ENCODE measurements at regions not wholly inside any gene's neighbourhood (a gene's known extent, or its start where the extent isn't known, plus 50 kb on each side); places are given as distances from the start of the nearest gene placed in this dataset.

GRCh38 chr20:52473186-52473585 is 281.6 kb upstream of the ZFP64 start:
- Histone ChIP-seq H3K9me3 (no peaks in the 10 kb centered on the region), H3K36me3 (no peaks in the 10 kb centered on the region), H3K4me3 (no peak overlapping the region), H3K27me3 (no peaks in the 10 kb centered on the region), H3K27ac (no peak overlapping the region), H3K4me1 (no peaks in the 10 kb centered on the region)
- TF ChIP-seq EP300 (IDR thresholded peaks at IDR 0.05) (no peak), POLR2A (IDR thresholded peaks at IDR 0.05) (no peak), POLR2AphosphoS5 (IDR thresholded peaks at IDR 0.05) (no peak), CTCF (IDR thresholded peaks at IDR 0.05) (no peak)
- no peak for ATAC-seq
- WGBS, 2 donors (ENCODE audit: low coverage in 1 of 2), result no CpG with 5 or more reads among the region's 3 CpGs

GRCh38 chr20:52470561-52470960 is 279.0 kb upstream of the ZFP64 start:
- Histone ChIP-seq H3K9me3 (peaks cover 0 to under 1% (median 0%) of the 10 kb centered on the region in 3 donors), H3K27me3 (no peaks in the 10 kb centered on the region), H3K36me3 (no peaks in the 10 kb centered on the region), H3K4me1 (no peaks in the 10 kb centered on the region), H3K4me3 (no peak overlapping the region), H3K27ac (no peak overlapping the region)
- no peak for ATAC-seq
- no peak for TF ChIP-seq CTCF (IDR thresholded peaks at IDR 0.05)

- Histone ChIP-seq H3K27me3 (peaks cover 10% of the 10 kb centered on the region), H3K4me1 (no peaks in the 10 kb centered on the region), H3K9me3 (peaks cover 0 to 12% (median 0%) of the 10 kb centered on the region in 3 donors), H3K27ac (no peak overlapping the region), H3K36me3 (no peaks in the 10 kb centered on the region), H3K4me3 (no peak overlapping the region)
- no peak for ATAC-seq
- WGBS, 2 donors (ENCODE audit: low coverage in 1 of 2), result 73 to 81% methylated on average over 5 to 8 of the region's 9 CpGs
- TF ChIP-seq EP300 (IDR thresholded peaks at IDR 0.05), result no peak
- TF ChIP-seq CTCF (IDR thresholded peaks at IDR 0.05), result no peak
- no peak for TF ChIP-seq POLR2A (IDR thresholded peaks at IDR 0.05)
- no peak for TF ChIP-seq POLR2AphosphoS5 (IDR thresholded peaks at IDR 0.05)
These were observed 277.5 kb upstream of the ZFP64 start for GRCh38 chr20:52469128-52469527.

- Histone ChIP-seq H3K36me3 (no peaks in the 10 kb centered on the region), H3K4me3 (no peak overlapping the region), H3K27ac (no peak overlapping the region), H3K4me1 (no peaks in the 10 kb centered on the region), H3K9me3 (peaks cover 0 to 12% (median 0%) of the 10 kb centered on the region in 3 donors), H3K27me3 (peaks cover 22% of the 10 kb centered on the region)
- ATAC-seq, result no peak
- 78 to 81% methylated on average over 4 to 6 of the region's 6 CpGs for WGBS, 2 donors (ENCODE audit: low coverage in 1 of 2)
- TF ChIP-seq POLR2AphosphoS5 (IDR thresholded peaks at IDR 0.05) (no peak), EP300 (IDR thresholded peaks at IDR 0.05) (no peak), CTCF (IDR thresholded peaks at IDR 0.05) (no peak), POLR2A (IDR thresholded peaks at IDR 0.05) (no peak)
These were observed 274.4 kb upstream of the ZFP64 start for GRCh38 chr20:52465991-52466390.

GRCh38 chr20:52461582-52461981 is 270.0 kb upstream of the ZFP64 start:
- peaks cover 0 to 19% (median 0%) of the 10 kb centered on the region in 3 donors for H3K9me3 ChIP-seq
- H3K36me3 ChIP-seq, result no peaks in the 10 kb centered on the region
- no peak for ATAC-seq
- TF ChIP-seq CTCF (IDR thresholded peaks at IDR 0.05), result no peak
- TF ChIP-seq POLR2AphosphoS5 (IDR thresholded peaks at IDR 0.05), result no peak
- no peak for TF ChIP-seq POLR2A (IDR thresholded peaks at IDR 0.05)
- TF ChIP-seq EP300 (IDR thresholded peaks at IDR 0.05), result no peak
- H3K27ac ChIP-seq, result no peak overlapping the region
- 35 to 66% methylated on average over 6 to 7 of the region's 7 CpGs for WGBS, 2 donors (ENCODE audit: low coverage in 1 of 2)
- no peaks in the 10 kb centered on the region for H3K4me1 ChIP-seq
- peaks cover 35% of the 10 kb centered on the region for H3K27me3 ChIP-seq
- no peak overlapping the region for H3K4me3 ChIP-seq

Data from gastroesophageal sphincter (tissue), 4 donors.